Neural cell (in vitro differentiated cells): ENCODE measurements at regions not wholly inside any gene's neighbourhood (a gene's known extent, or its start where the extent isn't known, plus 50 kb on each side); places are given as distances from the start of the nearest gene placed in this dataset.

Source experiments
- H2AFZ ChIP-seq: fragments of 200-600, 300-800 bp; sonication (generic), shearing (Covaris generic); 2 replicates; pipeline ENCODE4 v1.6.0; 2014; ENCODE audit warnings: low read depth, mild to moderate bottlenecking, antibody characterized with exemption, low read length, moderate library complexity
- H3F3A ChIP-seq: fragments of 200-600 bp; shearing (Covaris generic); 2 replicates; pipeline ENCODE4 v1.6.1; 2016; ENCODE audit warnings: mild to moderate bottlenecking, moderate library complexity, mixed read lengths, antibody characterized with exemption, low read length; ENCODE audit not compliant: insufficient read depth, poor library complexity, severe bottlenecking
- H3K27ac ChIP-seq: fragments of 200-600, 300-800 bp; sonication (generic), shearing (Covaris generic); 2 replicates; pipeline ENCODE4 v1.5.1; 2014; ENCODE audit warnings: mild to moderate bottlenecking, low read length, moderate library complexity
- H3K27me3 ChIP-seq: fragments of 300-800, 200-600 bp; sonication (generic), shearing (Covaris generic); 2 replicates; pipeline ENCODE4 v1.6.0; 2014; ENCODE audit warnings: mild to moderate bottlenecking, low read depth, low read length, moderate library complexity; ENCODE audit not compliant: insufficient read depth
- H3K36me3 ChIP-seq: fragments of 300-800, 200-600 bp; sonication (generic), shearing (Covaris generic); 2 replicates; pipeline ENCODE4 v1.5.1; 2014; ENCODE audit warnings: mild to moderate bottlenecking, antibody characterized with exemption, low read length, moderate library complexity; ENCODE audit not compliant: insufficient read depth
- H3K4me2 ChIP-seq: fragments of 300-800, 200-600 bp; sonication (generic), shearing (Covaris generic); 2 replicates; pipeline ENCODE4 v1.6.0; 2014; ENCODE audit warnings: mild to moderate bottlenecking, low read length
- H3K4me3 ChIP-seq: fragments of 300-800, 200-600 bp; sonication (generic), shearing (Covaris generic); 2 replicates; pipeline ENCODE4 v1.5.1; 2014; ENCODE audit warnings: mild to moderate bottlenecking, low read length, moderate library complexity
- H3K79me2 ChIP-seq: fragments of 200-600 bp; shearing (Covaris generic); replicated peaks from 2 replicates; pipeline ENCODE4 v1.6.0; 2014; ENCODE audit warnings: mild to moderate bottlenecking, low read length, moderate library complexity; ENCODE audit not compliant: insufficient read depth
- H3K9ac ChIP-seq: fragments of 300-800, 200-600 bp; sonication (generic), shearing (Covaris generic); 2 replicates; pipeline ENCODE4 v1.6.1; 2016; ENCODE audit warnings: mild to moderate bottlenecking, low read length, mixed read lengths
- H3K9me2 ChIP-seq: fragments of 200-600 bp; shearing (Covaris generic); 2 replicates; pipeline ENCODE4 v1.6.1; 2016; ENCODE audit warnings: mild to moderate bottlenecking, low read length, mixed read lengths; ENCODE audit not compliant: insufficient read depth
- H3K9me3 ChIP-seq: fragments of 200-600, 300-800 bp; sonication (generic), shearing (Covaris generic); 2 replicates; pipeline ENCODE4 v1.6.1; 2016; ENCODE audit warnings: mild to moderate bottlenecking, mixed run types, low read length, moderate library complexity, mixed read lengths
- H4K20me1 ChIP-seq: fragments of 200-600 bp; shearing (Covaris generic); 2 replicates; pipeline ENCODE4 v1.6.1; 2016; ENCODE audit warnings: mild to moderate bottlenecking, mixed run types; ENCODE audit not compliant: insufficient read depth
- EP300 ChIP-seq: fragments of 450-650 bp; conservative IDR thresholded peaks from 2 replicates; pipeline ENCODE4 v1.6.1; 2014; ENCODE audit warnings: antibody characterized with exemption, mild to moderate bottlenecking, moderate library complexity; ENCODE audit not compliant: poor library complexity, severe bottlenecking
- EZH2 ChIP-seq: fragments of 200-600, 300-800 bp; shearing (Covaris generic), sonication (generic); IDR thresholded peaks from 2 replicates; pipeline ENCODE4 v1.6.1; 2014; ENCODE audit warnings: antibody characterized with exemption, low read length, borderline replicate concordance, mild to moderate bottlenecking; ENCODE audit not compliant: insufficient read depth, poor library complexity, severe bottlenecking
- MXI1 ChIP-seq: fragments of 450-650 bp; conservative IDR thresholded peaks from 2 replicates; pipeline ENCODE4 v1.6.1; 2014; ENCODE audit warnings: antibody characterized with exemption, mild to moderate bottlenecking; ENCODE audit not compliant: poor library complexity, severe bottlenecking
- POLR2AphosphoS5 ChIP-seq: IDR thresholded peaks from 2 replicates; pipeline ENCODE4 v1.6.1; 2012
- RAD21 ChIP-seq: fragments of 450-650 bp; conservative IDR thresholded peaks from 2 replicates; pipeline ENCODE4 v1.6.1; 2014; ENCODE audit warnings: antibody characterized with exemption, mild to moderate bottlenecking, moderate library complexity
- SMC3 ChIP-seq: fragments of 450-650 bp; conservative IDR thresholded peaks from 2 replicates; pipeline ENCODE4 v1.6.1; 2014; ENCODE audit warnings: antibody characterized with exemption, mild to moderate bottlenecking, moderate library complexity; ENCODE audit not compliant: poor library complexity
- TAF1 ChIP-seq: IDR thresholded peaks from 2 replicates; pipeline ENCODE4 v1.6.1; 2012; ENCODE audit warnings: low read depth
- TF ChIP-seq, protein P1 (sequence below): fragments of 450-650 bp; IDR thresholded peaks from 2 replicates; pipeline ENCODE4 v1.5.1; 2014; ENCODE audit warnings: antibody characterized with exemption, mild to moderate bottlenecking, moderate library complexity; ENCODE audit not compliant: poor library complexity, severe bottlenecking
- TF ChIP-seq, protein P2 (sequence below): IDR thresholded peaks from 2 replicates; pipeline ENCODE4 v1.6.1; 2012; ENCODE audit warnings: borderline replicate concordance

- H3F3A ChIP-seq: no peaks in the 10 kb centered on the region
- H3K36me3 ChIP-seq: no peaks in the 10 kb centered on the region
- H4K20me1 ChIP-seq: no peaks in the 10 kb centered on the region
- no peaks in the 10 kb centered on the region for H3K27me3 ChIP-seq
- no peak overlapping the region for H3K27ac ChIP-seq
- no peaks in the 10 kb centered on the region for H3K9me3 ChIP-seq
- H3K4me2 ChIP-seq: no peak overlapping the region
- no peak overlapping the region for H3K4me3 ChIP-seq
- no peak overlapping the region for H2AFZ ChIP-seq
- no peak overlapping the region for H3K9ac ChIP-seq
- no peak for TF ChIP-seq SMC3
- TF ChIP-seq, protein P1, sequence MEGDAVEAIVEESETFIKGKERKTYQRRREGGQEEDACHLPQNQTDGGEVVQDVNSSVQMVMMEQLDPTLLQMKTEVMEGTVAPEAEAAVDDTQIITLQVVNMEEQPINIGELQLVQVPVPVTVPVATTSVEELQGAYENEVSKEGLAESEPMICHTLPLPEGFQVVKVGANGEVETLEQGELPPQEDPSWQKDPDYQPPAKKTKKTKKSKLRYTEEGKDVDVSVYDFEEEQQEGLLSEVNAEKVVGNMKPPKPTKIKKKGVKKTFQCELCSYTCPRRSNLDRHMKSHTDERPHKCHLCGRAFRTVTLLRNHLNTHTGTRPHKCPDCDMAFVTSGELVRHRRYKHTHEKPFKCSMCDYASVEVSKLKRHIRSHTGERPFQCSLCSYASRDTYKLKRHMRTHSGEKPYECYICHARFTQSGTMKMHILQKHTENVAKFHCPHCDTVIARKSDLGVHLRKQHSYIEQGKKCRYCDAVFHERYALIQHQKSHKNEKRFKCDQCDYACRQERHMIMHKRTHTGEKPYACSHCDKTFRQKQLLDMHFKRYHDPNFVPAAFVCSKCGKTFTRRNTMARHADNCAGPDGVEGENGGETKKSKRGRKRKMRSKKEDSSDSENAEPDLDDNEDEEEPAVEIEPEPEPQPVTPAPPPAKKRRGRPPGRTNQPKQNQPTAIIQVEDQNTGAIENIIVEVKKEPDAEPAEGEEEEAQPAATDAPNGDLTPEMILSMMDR: no peak
- TF ChIP-seq, protein P2, sequence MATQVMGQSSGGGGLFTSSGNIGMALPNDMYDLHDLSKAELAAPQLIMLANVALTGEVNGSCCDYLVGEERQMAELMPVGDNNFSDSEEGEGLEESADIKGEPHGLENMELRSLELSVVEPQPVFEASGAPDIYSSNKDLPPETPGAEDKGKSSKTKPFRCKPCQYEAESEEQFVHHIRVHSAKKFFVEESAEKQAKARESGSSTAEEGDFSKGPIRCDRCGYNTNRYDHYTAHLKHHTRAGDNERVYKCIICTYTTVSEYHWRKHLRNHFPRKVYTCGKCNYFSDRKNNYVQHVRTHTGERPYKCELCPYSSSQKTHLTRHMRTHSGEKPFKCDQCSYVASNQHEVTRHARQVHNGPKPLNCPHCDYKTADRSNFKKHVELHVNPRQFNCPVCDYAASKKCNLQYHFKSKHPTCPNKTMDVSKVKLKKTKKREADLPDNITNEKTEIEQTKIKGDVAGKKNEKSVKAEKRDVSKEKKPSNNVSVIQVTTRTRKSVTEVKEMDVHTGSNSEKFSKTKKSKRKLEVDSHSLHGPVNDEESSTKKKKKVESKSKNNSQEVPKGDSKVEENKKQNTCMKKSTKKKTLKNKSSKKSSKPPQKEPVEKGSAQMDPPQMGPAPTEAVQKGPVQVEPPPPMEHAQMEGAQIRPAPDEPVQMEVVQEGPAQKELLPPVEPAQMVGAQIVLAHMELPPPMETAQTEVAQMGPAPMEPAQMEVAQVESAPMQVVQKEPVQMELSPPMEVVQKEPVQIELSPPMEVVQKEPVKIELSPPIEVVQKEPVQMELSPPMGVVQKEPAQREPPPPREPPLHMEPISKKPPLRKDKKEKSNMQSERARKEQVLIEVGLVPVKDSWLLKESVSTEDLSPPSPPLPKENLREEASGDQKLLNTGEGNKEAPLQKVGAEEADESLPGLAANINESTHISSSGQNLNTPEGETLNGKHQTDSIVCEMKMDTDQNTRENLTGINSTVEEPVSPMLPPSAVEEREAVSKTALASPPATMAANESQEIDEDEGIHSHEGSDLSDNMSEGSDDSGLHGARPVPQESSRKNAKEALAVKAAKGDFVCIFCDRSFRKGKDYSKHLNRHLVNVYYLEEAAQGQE: no peak
- TF ChIP-seq POLR2AphosphoS5: no peak
- no peak for TF ChIP-seq TAF1
- no peak for TF ChIP-seq EZH2
- TF ChIP-seq EP300: no peak
- TF ChIP-seq MXI1: no peak
- no peak for TF ChIP-seq RAD21
- H3K79me2 ChIP-seq: no peaks in the 10 kb centered on the region
- no peaks in the 10 kb centered on the region for H3K9me2 ChIP-seq
Measured at GRCh38 chr5:68369023-68369359, 153.4 kb downstream of the PIK3R1 start.

DNA sequence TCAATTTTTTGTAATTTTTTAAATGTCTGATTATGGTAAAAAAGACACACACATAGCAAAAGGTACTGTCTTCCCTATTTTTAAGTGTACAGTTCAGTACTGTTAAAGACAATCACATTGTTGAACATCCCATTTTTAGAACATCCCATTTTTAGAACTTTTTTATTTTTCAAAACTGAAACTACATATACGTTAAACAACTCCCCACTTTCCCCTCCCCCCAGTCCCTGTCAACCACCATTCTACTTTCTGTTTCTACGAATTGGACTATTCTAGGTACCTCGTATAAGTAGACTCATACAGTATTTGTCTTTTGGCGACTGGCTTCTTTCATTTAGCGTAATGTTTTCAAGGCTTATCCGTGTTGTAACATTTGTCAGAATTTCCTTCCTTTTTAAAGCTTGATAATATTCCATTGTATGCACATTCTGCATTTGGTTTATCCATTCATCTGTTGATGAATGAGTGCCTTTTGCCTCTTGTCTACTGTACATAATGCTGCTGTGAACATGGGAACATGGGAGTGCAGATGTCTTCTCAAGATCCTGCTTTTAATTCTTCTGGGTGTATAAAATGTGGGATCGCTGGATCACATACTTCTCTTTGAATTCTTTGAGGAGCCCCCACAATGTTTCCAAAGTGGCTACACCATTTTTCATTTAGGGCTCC, 154.0 kb downstream of the PIK3R1 start:
- Histone ChIP-seq H3K9ac (no peak overlapping the region), H3K9me2 (no peaks in the 10 kb centered on the region), H3K27ac (no peak overlapping the region), H3K4me3 (no peak overlapping the region), H3K4me2 (no peak overlapping the region), H2AFZ (no peak overlapping the region), H3K27me3 (no peaks in the 10 kb centered on the region), H3K9me3 (no peaks in the 10 kb centered on the region), H3K36me3 (no peaks in the 10 kb centered on the region), H3K79me2 (no peaks in the 10 kb centered on the region), H4K20me1 (no peaks in the 10 kb centered on the region), H3F3A (no peaks in the 10 kb centered on the region)
- TF ChIP-seq, protein P2: no peak
- TF ChIP-seq MXI1 (no peak), EZH2 (no peak), EP300 (no peak), SMC3 (no peak), POLR2AphosphoS5 (no peak), RAD21 (no peak), TAF1 (no peak)
- TF ChIP-seq, protein P1: no peak
